ENCODE measurements at regions not wholly inside any gene's neighbourhood (a gene's known extent, or its start where the extent isn't known, plus 50 kb on each side); places are given as distances from the start of the nearest gene placed in this dataset.

DNA sequence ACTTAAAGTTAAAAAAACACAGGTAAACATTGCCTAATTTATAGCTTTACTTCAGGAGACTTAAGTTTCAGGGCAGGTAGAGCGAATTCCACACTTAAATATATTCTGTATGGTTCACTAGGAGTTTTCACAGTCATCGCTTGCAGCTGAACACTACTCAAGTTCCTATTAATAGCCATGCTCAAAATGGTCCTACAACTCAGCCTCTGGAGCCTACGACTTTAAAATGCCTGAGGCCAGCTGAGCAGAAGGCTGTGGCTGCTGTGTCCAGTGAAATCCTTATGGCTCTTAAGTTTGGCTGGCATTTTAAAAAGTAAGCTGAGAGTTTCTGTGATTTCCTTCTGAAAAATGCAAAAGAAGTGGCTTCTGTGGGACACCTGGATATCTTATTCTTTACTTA, 105.4 kb upstream of the GLI3 start:
- peaks cover 5% of the 10 kb centered on the region for H3K27me3 Mint-ChIP-seq (ENCODE audit: insufficient read depth)

DNA sequence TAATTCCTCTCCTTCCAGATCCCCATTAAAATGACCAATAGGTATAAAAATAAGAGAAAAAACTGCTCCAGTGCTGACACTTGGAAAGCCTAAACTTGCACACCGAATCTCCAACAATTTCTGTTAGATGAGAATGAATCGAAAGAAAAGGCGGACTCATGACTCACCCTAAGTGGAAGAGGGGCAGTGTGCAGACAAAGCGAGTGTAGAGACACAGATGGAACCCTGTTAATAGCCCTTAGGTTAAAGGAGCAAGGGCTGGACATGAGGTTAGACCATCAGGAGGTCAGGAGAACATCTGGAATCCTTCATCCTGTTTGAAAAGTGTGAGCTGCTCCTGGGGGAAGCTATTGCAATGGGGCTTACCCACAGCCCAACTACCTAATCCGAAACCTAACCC, 103.4 kb upstream of the GLI3 start:
- TF ChIP-seq, protein P1, sequence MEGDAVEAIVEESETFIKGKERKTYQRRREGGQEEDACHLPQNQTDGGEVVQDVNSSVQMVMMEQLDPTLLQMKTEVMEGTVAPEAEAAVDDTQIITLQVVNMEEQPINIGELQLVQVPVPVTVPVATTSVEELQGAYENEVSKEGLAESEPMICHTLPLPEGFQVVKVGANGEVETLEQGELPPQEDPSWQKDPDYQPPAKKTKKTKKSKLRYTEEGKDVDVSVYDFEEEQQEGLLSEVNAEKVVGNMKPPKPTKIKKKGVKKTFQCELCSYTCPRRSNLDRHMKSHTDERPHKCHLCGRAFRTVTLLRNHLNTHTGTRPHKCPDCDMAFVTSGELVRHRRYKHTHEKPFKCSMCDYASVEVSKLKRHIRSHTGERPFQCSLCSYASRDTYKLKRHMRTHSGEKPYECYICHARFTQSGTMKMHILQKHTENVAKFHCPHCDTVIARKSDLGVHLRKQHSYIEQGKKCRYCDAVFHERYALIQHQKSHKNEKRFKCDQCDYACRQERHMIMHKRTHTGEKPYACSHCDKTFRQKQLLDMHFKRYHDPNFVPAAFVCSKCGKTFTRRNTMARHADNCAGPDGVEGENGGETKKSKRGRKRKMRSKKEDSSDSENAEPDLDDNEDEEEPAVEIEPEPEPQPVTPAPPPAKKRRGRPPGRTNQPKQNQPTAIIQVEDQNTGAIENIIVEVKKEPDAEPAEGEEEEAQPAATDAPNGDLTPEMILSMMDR (conservative IDR thresholded peaks at IDR 0.05), result no peak
- no peak overlapping the region for H3K9ac ChIP-seq (ENCODE audit: extremely low read depth, low read length, poor library complexity, severe bottlenecking)
- H3K4me1 Mint-ChIP-seq, result peaks cover 13% of the 10 kb centered on the region
- no peak for DNase-seq
- H3K27ac ChIP-seq (ENCODE audit: low read depth, low read length), result no peak overlapping the region
- no peak overlapping the region for H3K27ac Mint-ChIP-seq
- no peaks in the 10 kb centered on the region for H3K4me1 ChIP-seq (ENCODE audit: control insufficient read depth, insufficient read depth, low read length)
- no peaks in the 10 kb centered on the region for H3K9me3 Mint-ChIP-seq
- peaks cover 5% of the 10 kb centered on the region for H3K27me3 Mint-ChIP-seq (ENCODE audit: insufficient read depth)
- H3K36me3 ChIP-seq (ENCODE audit: control insufficient read depth, insufficient read depth, low read length), result no peaks in the 10 kb centered on the region
- no peaks in the 10 kb centered on the region for H3K36me3 Mint-ChIP-seq (ENCODE audit: low read depth)
- H3K4me3 ChIP-seq (ENCODE audit: low read length), result no peak overlapping the region
- no peaks in the 10 kb centered on the region for H3K9me3 ChIP-seq (ENCODE audit: control insufficient read depth, low read length)
- 95 to 96% methylated on average over 5 of the region's 5 CpGs for whole genome bisulfite sequencing, 2 experiments (ENCODE audit: insufficient coverage in 1 of 2, insufficient read length in 1 of 2)
- no peaks in the 10 kb centered on the region for H3K27me3 ChIP-seq (ENCODE audit: control insufficient read depth, insufficient read depth, low read length, poor library complexity, severe bottlenecking)
- H3K4me3 Mint-ChIP-seq, result no peak overlapping the region

More for the DNA sequence above, 105.4 kb upstream of the GLI3 start:
- no peak overlapping the region for H3K27ac Mint-ChIP-seq
- Histone ChIP-seq H3K36me3 (ENCODE audit: control insufficient read depth, insufficient read depth, low read length) (no peaks in the 10 kb centered on the region), H3K27me3 (ENCODE audit: control insufficient read depth, insufficient read depth, low read length, poor library complexity, severe bottlenecking) (no peaks in the 10 kb centered on the region), H3K4me1 (ENCODE audit: control insufficient read depth, insufficient read depth, low read length) (no peaks in the 10 kb centered on the region), H3K9me3 (ENCODE audit: control insufficient read depth, low read length) (no peaks in the 10 kb centered on the region), H3K4me3 (ENCODE audit: low read length) (no peak overlapping the region), H3K9ac (ENCODE audit: extremely low read depth, low read length, poor library complexity, severe bottlenecking) (no peak overlapping the region), H3K27ac (ENCODE audit: low read depth, low read length) (peak overlapping the region; percentile 5)
- H3K4me3 Mint-ChIP-seq, result no peak overlapping the region
- WGBS, 2 experiments (ENCODE audit: insufficient coverage in 1 of 2, insufficient read length in 1 of 2), result 95 to 100% methylated on average over 1 to 3 of the region's 3 CpGs
- peaks cover 13% of the 10 kb centered on the region for H3K4me1 Mint-ChIP-seq
- no peak for DNase-seq
- H3K36me3 Mint-ChIP-seq (ENCODE audit: low read depth), result no peaks in the 10 kb centered on the region
- H3K9me3 Mint-ChIP-seq, result no peaks in the 10 kb centered on the region
- TF ChIP-seq, protein P1 (conservative IDR thresholded peaks at IDR 0.05), result no peak

DNA sequence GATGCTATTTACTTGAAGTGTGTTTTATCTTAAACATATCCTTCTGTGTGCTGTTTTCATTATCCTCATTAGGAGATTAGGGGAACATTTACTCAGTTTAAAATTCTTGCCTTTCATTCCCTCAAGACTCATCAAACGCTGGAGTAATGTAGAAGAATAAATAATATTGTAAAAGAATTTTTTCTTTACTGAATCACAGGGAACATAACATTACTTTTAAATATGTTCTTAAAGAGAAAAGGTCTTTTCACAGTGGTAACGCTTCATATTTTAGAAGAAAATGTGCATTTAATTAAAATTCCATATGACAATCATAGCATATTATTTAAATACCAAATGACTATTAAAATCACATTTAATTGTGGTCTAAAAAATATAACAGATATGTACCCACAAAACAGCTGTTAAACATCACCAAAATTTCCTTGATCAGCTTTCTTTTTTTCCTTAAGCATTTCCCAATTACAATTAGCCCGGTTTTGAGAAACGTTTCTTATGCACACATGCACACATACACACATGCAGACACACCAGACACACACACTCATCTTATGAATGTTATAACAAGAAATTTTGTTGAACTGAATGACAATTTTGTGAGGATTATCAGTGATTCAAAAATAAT, 102.0 kb upstream of the GLI3 start:
- TF ChIP-seq, protein P1 (conservative IDR thresholded peaks at IDR 0.05), result no peak
- H3K9me3 Mint-ChIP-seq, result no peaks in the 10 kb centered on the region
- peaks cover 5% of the 10 kb centered on the region for H3K27me3 Mint-ChIP-seq (ENCODE audit: insufficient read depth)
- H3K9ac ChIP-seq (ENCODE audit: extremely low read depth, low read length, poor library complexity, severe bottlenecking), result no peak overlapping the region
- H3K4me3 Mint-ChIP-seq, result no peak overlapping the region
- no peaks in the 10 kb centered on the region for H3K4me1 ChIP-seq (ENCODE audit: control insufficient read depth, insufficient read depth, low read length)
- H3K36me3 Mint-ChIP-seq (ENCODE audit: low read depth), result no peaks in the 10 kb centered on the region
- H3K27ac ChIP-seq (ENCODE audit: low read depth, low read length), result no peak overlapping the region
- H3K36me3 ChIP-seq (ENCODE audit: control insufficient read depth, insufficient read depth, low read length), result no peaks in the 10 kb centered on the region
- no peak for DNase-seq
- no peak overlapping the region for H3K4me3 ChIP-seq (ENCODE audit: low read length)
- H3K9me3 ChIP-seq (ENCODE audit: control insufficient read depth, low read length), result no peaks in the 10 kb centered on the region
- 81% methylated on average over 2 of the region's 4 CpGs; no CpG with 5 or more reads in 1 of the 2 experiments for whole genome bisulfite sequencing, 2 experiments (ENCODE audit: insufficient coverage in 1 of 2, insufficient read length in 1 of 2)
- H3K27me3 ChIP-seq (ENCODE audit: control insufficient read depth, insufficient read depth, low read length, poor library complexity, severe bottlenecking), result no peaks in the 10 kb centered on the region
- no peak overlapping the region for H3K27ac Mint-ChIP-seq
- H3K4me1 Mint-ChIP-seq, result peaks cover 13% of the 10 kb centered on the region

All from endodermal cell (in vitro differentiated cells).